ENCODE measurements at regions not wholly inside any gene's neighbourhood (a gene's known extent, or its start where the extent isn't known, plus 50 kb on each side); places are given as distances from the start of the nearest gene placed in this dataset.

- ATAC-seq (no peak), DNase-seq (ENCODE audit: low read depth, low spot score) (no peak)
- Histone ChIP-seq H3K27ac (ENCODE audit: low read depth, low read length) (no peak overlapping the region), H3K9me3 (ENCODE audit: control insufficient read depth in 1 of 2, insufficient read depth in 1 of 2, low read depth in 1 of 2, low read length in 2 of 2) (peaks cover 10 to 25% of the 10 kb centered on the region in 2 experiments; a peak in 2 of 4 replicates), H3K9me2 (ENCODE audit: insufficient read depth) (no peaks in the 10 kb centered on the region), H3K36me3 (ENCODE audit: control insufficient read depth in 1 of 2, insufficient read depth in 2 of 2, low read length in 2 of 2) (no peaks in the 10 kb centered on the region), H3K27me3 (ENCODE audit: insufficient read depth, low read length) (no peaks in the 10 kb centered on the region), H3K9ac (ENCODE audit: low read length) (no peak overlapping the region), H4K20me1 (ENCODE audit: insufficient read depth) (no peaks in the 10 kb centered on the region), H3K79me2 (ENCODE audit: insufficient read depth, low read length) (no peaks in the 10 kb centered on the region), H3K4me2 (ENCODE audit: low read length) (no peak overlapping the region), H3K4me3 (replicated peaks in 1 of 2; ENCODE audit: low read depth in 1 of 2, low read length in 2 of 2) (no peak overlapping the region), H2AFZ (ENCODE audit: low read depth, low read length, poor library complexity, severe bottlenecking) (no peak overlapping the region), H3K4me1 (ENCODE audit: control insufficient read depth in 1 of 2, insufficient read depth in 2 of 2, low read length in 2 of 2) (no peaks in the 10 kb centered on the region)
- BruUV-seq (replicated peaks): no TSS peak
- TF ChIP-seq SIN3A (IDR thresholded peaks at IDR 0.05; ENCODE audit: low read depth) (no peak), ZNF274 (IDR thresholded peaks at IDR 0.05; ENCODE audit: low read depth, low read length) (no peak), CBX3 (IDR thresholded peaks at IDR 0.05; ENCODE audit: low read depth) (no peak), SP1 (IDR thresholded peaks at IDR 0.05; ENCODE audit: low read depth) (no peak), POLR2AphosphoS5 (IDR thresholded peaks at IDR 0.05; ENCODE audit: low read depth, low read length) (no peak), ELF1 (IDR thresholded peaks at IDR 0.05; ENCODE audit: borderline replicate concordance, low read depth) (no peak), POLR2A (IDR thresholded peaks at IDR 0.05; ENCODE audit: borderline replicate concordance, extremely low read depth, insufficient read depth, insufficient read length) (no peak)
- ChIA-PET POLR2A (no interaction called here), CTCF (no interaction called here), RAD21 (ENCODE audit: low non-redundant PET in 1 of 2, low total read pairs in 2 of 2, uncharacterized antibody in 2 of 2, unreplicated experiment in 2 of 2) (no interaction called here)
- intact Hi-C loops (cut with micrococcal nuclease): loop anchor here (10.0 kb wide), 1 partner anchor 929 kb away; no protein-coding TSS in a partner anchor
Observed at GRCh38 chr4:71863457-71863856, 79.6 kb upstream of the GC start.

GRCh38 chr4:71864380-71864779, 80.5 kb upstream of the GC start:
- H3K27me3 ChIP-seq (ENCODE audit: insufficient read depth, low read length): no peaks in the 10 kb centered on the region
- no peaks in the 10 kb centered on the region for H3K9me2 ChIP-seq (ENCODE audit: insufficient read depth)
- no peak for TF ChIP-seq JUND (IDR thresholded peaks at IDR 0.05)
- no peak for TF ChIP-seq EZH2 (IDR thresholded peaks at IDR 0.05)
- TF ChIP-seq, protein P1, sequence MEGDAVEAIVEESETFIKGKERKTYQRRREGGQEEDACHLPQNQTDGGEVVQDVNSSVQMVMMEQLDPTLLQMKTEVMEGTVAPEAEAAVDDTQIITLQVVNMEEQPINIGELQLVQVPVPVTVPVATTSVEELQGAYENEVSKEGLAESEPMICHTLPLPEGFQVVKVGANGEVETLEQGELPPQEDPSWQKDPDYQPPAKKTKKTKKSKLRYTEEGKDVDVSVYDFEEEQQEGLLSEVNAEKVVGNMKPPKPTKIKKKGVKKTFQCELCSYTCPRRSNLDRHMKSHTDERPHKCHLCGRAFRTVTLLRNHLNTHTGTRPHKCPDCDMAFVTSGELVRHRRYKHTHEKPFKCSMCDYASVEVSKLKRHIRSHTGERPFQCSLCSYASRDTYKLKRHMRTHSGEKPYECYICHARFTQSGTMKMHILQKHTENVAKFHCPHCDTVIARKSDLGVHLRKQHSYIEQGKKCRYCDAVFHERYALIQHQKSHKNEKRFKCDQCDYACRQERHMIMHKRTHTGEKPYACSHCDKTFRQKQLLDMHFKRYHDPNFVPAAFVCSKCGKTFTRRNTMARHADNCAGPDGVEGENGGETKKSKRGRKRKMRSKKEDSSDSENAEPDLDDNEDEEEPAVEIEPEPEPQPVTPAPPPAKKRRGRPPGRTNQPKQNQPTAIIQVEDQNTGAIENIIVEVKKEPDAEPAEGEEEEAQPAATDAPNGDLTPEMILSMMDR (IDR thresholded peaks at IDR 0.05 in 2 of 3, conservative IDR thresholded peaks at IDR 0.05 in 1 of 3; ENCODE audit: borderline replicate concordance in 1 of 3, insufficient read depth in 1 of 3, low read depth in 2 of 3, low read length in 2 of 3): no peak
- no peak for TF ChIP-seq RAD21 (IDR thresholded peaks at IDR 0.05; ENCODE audit: low read depth)
- TF ChIP-seq FOSL1 (IDR thresholded peaks at IDR 0.05; ENCODE audit: low read depth): no peak
- no peak for TF ChIP-seq EGR1 (IDR thresholded peaks at IDR 0.05; ENCODE audit: low read depth)
- no peak for TF ChIP-seq POLR2A (IDR thresholded peaks at IDR 0.05; ENCODE audit: borderline replicate concordance, extremely low read depth, insufficient read depth, insufficient read length)
- TF ChIP-seq SIN3A (IDR thresholded peaks at IDR 0.05; ENCODE audit: low read depth): no peak
- TF ChIP-seq, protein P2, sequence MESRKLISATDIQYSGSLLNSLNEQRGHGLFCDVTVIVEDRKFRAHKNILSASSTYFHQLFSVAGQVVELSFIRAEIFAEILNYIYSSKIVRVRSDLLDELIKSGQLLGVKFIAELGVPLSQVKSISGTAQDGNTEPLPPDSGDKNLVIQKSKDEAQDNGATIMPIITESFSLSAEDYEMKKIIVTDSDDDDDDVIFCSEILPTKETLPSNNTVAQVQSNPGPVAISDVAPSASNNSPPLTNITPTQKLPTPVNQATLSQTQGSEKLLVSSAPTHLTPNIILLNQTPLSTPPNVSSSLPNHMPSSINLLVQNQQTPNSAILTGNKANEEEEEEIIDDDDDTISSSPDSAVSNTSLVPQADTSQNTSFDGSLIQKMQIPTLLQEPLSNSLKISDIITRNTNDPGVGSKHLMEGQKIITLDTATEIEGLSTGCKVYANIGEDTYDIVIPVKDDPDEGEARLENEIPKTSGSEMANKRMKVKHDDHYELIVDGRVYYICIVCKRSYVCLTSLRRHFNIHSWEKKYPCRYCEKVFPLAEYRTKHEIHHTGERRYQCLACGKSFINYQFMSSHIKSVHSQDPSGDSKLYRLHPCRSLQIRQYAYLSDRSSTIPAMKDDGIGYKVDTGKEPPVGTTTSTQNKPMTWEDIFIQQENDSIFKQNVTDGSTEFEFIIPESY (IDR thresholded peaks at IDR 0.05; ENCODE audit: extremely low read depth, insufficient replicate concordance, low read length): no peak
- no peak for TF ChIP-seq SP1 (IDR thresholded peaks at IDR 0.05; ENCODE audit: low read depth)
- TF ChIP-seq ELF1 (IDR thresholded peaks at IDR 0.05; ENCODE audit: borderline replicate concordance, low read depth): no peak
- ATAC-seq (no peak), DNase-seq (ENCODE audit: low read depth, low spot score) (no peak)
- BruUV-seq (replicated peaks): no TSS peak
- H3K4me1 ChIP-seq (ENCODE audit: control insufficient read depth in 1 of 2, insufficient read depth in 2 of 2, low read length in 2 of 2): no peaks in the 10 kb centered on the region
- no peak overlapping the region for H3K27ac ChIP-seq (ENCODE audit: low read depth, low read length)
- H3K4me3 ChIP-seq (replicated peaks in 1 of 2; ENCODE audit: low read depth in 1 of 2, low read length in 2 of 2): no peak overlapping the region
- H3K79me2 ChIP-seq (ENCODE audit: insufficient read depth, low read length): no peaks in the 10 kb centered on the region
- no peak overlapping the region for H3K9ac ChIP-seq (ENCODE audit: low read length)
- H3K4me2 ChIP-seq (ENCODE audit: low read length): no peak overlapping the region
- no peaks in the 10 kb centered on the region for H4K20me1 ChIP-seq (ENCODE audit: insufficient read depth)
- CTCF ChIA-PET: no interaction called here
- no peaks in the 10 kb centered on the region for H3K36me3 ChIP-seq (ENCODE audit: control insufficient read depth in 1 of 2, insufficient read depth in 2 of 2, low read length in 2 of 2)
- RAD21 ChIA-PET (ENCODE audit: low non-redundant PET in 1 of 2, low total read pairs in 2 of 2, uncharacterized antibody in 2 of 2, unreplicated experiment in 2 of 2): no interaction called here
- intact Hi-C loops (cut with micrococcal nuclease): loop anchor here (10.0 kb wide), 1 partner anchor 930 kb away; no protein-coding TSS in a partner anchor
- H2AFZ ChIP-seq (ENCODE audit: low read depth, low read length, poor library complexity, severe bottlenecking): no peak overlapping the region
- POLR2A ChIA-PET: no interaction called here
- peaks cover 10 to 27% of the 10 kb centered on the region in 2 experiments; a peak in 2 of 4 replicates for H3K9me3 ChIP-seq (ENCODE audit: control insufficient read depth in 1 of 2, insufficient read depth in 1 of 2, low read depth in 1 of 2, low read length in 2 of 2)

All from HCT116 (cell line).